ENCODE measurements at regions not wholly inside any gene's neighbourhood (a gene's known extent, or its start where the extent isn't known, plus 50 kb on each side); places are given as distances from the start of the nearest gene placed in this dataset.

DNA sequence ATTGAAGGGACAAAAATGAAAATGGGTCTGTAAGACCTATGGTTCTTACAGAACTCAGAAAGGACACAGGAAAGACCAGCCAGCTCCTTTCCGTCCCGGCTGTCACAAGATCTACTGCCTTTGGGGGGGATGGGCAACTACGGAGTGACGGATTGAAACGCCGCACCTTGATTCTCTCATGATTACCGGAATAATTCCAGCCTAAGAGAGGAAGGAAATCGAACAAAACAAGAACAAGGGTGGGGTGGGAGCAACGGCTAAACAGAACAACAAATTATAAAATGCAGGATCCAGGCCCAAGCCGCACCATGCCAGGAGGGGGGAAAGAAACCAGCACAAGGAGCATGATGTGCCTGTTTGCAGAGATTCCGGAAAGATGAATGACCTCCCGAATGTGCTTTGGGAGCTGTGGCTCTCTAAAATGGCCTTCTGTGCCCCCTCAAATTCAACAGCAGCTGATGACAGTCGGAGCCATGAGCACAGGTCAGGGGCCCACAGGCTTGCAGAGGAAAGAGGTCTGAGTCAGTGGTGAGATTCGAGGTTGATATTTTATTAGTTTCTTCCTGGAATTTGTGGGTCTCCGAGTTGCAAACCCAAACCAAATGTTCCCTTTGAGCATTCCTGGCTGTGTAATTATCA, 72.1 kb downstream of the SPRING1 start:
- TF ChIP-seq, protein P1, sequence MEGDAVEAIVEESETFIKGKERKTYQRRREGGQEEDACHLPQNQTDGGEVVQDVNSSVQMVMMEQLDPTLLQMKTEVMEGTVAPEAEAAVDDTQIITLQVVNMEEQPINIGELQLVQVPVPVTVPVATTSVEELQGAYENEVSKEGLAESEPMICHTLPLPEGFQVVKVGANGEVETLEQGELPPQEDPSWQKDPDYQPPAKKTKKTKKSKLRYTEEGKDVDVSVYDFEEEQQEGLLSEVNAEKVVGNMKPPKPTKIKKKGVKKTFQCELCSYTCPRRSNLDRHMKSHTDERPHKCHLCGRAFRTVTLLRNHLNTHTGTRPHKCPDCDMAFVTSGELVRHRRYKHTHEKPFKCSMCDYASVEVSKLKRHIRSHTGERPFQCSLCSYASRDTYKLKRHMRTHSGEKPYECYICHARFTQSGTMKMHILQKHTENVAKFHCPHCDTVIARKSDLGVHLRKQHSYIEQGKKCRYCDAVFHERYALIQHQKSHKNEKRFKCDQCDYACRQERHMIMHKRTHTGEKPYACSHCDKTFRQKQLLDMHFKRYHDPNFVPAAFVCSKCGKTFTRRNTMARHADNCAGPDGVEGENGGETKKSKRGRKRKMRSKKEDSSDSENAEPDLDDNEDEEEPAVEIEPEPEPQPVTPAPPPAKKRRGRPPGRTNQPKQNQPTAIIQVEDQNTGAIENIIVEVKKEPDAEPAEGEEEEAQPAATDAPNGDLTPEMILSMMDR (IDR thresholded peaks at IDR 0.05), result no peak
- TF ChIP-seq POLR2A (IDR thresholded peaks at IDR 0.05), result no peak

Data from lower leg skin (tissue), 3 donors.